H1 (cell line): ENCODE measurements at regions not wholly inside any gene's neighbourhood (a gene's known extent, or its start where the extent isn't known, plus 50 kb on each side); places are given as distances from the start of the nearest gene placed in this dataset.

Experiments used
- HDAC2 ChIP-seq, 2 experiments: fragments of 300-600 bp in 1 of 2; sonication (generic) in 1 of 2; IDR thresholded peaks; 2 replicates each; pipeline ENCODE4 v1.6.1; 2011 to 2012; ENCODE audit warnings: low read depth in 2 of 2, low read length in 2 of 2, mild to moderate bottlenecking in 2 of 2, moderate library complexity in 2 of 2, borderline replicate concordance in 1 of 2, inconsistent platforms in 1 of 2

- no peak for TF ChIP-seq HDAC2 (IDR thresholded peaks at IDR 0.05; ENCODE audit: borderline replicate concordance in 1 of 2, low read depth in 2 of 2, low read length in 2 of 2)
Measured at GRCh38 chr5:163730206-163730756, 224.9 kb downstream of the MAT2B start (continued).
